ENCODE measurements at regions not wholly inside any gene's neighbourhood (a gene's known extent, or its start where the extent isn't known, plus 50 kb on each side); places are given as distances from the start of the nearest gene placed in this dataset.
"Not testable (repeated sequence)": the region's sequence is repeated elsewhere in the genome, so short reads cannot be mapped to it uniquely, and the experiment has no call there.

- intact Hi-C loops (cut with micrococcal nuclease) = loop anchor here (1.0 to 5.0 kb wide), 7 partner anchors 14 to 365 kb away; partner anchors contain the start of genes CASP3, IRF2 and PRIMPOL
Measured at GRCh38 chr4:184282251-184282713, 64.6 kb upstream of the ENPP6 start.

- intact Hi-C loops (cut with micrococcal nuclease) = loop anchor here (1.0 to 5.0 kb wide), 7 partner anchors 13 to 366 kb away; partner anchors contain the start of genes CASP3, IRF2 and PRIMPOL
Measured at GRCh38 chr4:184281231-184282139, 63.8 kb upstream of the ENPP6 start.

- intact Hi-C loops (cut with micrococcal nuclease) = loop anchor here (5.0 kb wide), 6 partner anchors 37 to 367 kb away; partner anchors contain the start of genes CASP3, IRF2 and PRIMPOL
Measured at GRCh38 chr4:184280591-184281071, 63.0 kb upstream of the ENPP6 start.

- intact Hi-C loops (cut with micrococcal nuclease) = loop anchor here (5.0 kb wide), 6 partner anchors 37 to 367 kb away; partner anchors contain the start of genes CASP3, IRF2 and PRIMPOL
Measured at GRCh38 chr4:184280137-184280536, 62.5 kb upstream of the ENPP6 start.

GRCh38 chr4:184279496-184280061 is 61.9 kb upstream of the ENPP6 start:
- intact Hi-C loops (cut with micrococcal nuclease) = loop anchor here (5.0 kb wide), 6 partner anchors 38 to 368 kb away; partner anchors contain the start of genes CASP3, IRF2 and PRIMPOL

GRCh38 chr4:184277769-184278168 is 60.1 kb upstream of the ENPP6 start:
- intact Hi-C loops (cut with micrococcal nuclease) = not testable (repeated sequence)

- intact Hi-C loops (cut with micrococcal nuclease) = not testable (repeated sequence)
Measured at GRCh38 chr4:184277010-184277409, 59.3 kb upstream of the ENPP6 start.

- intact Hi-C loops (cut with micrococcal nuclease) = not testable (repeated sequence)
Measured at GRCh38 chr4:184276346-184276745, 58.7 kb upstream of the ENPP6 start.

GRCh38 chr4:184275766-184276165 is 58.1 kb upstream of the ENPP6 start:
- intact Hi-C loops (cut with micrococcal nuclease) = no loop called here

GRCh38 chr4:184274286-184274951 is 56.7 kb upstream of the ENPP6 start:
- intact Hi-C loops (cut with micrococcal nuclease) = no loop called here

- intact Hi-C loops (cut with micrococcal nuclease) = no loop called here
Measured at GRCh38 chr4:184273166-184274147, 55.8 kb upstream of the ENPP6 start.

GRCh38 chr4:184270808-184271413 is 53.2 kb upstream of the ENPP6 start:
- intact Hi-C loops (cut with micrococcal nuclease) = no loop called here

GRCh38 chr4:184269879-184270430 is 52.3 kb upstream of the ENPP6 start:
- intact Hi-C loops (cut with micrococcal nuclease) = loop anchor here (5.0 to 10.0 kb wide), 2 partner anchors 47 to 695 kb away; no protein-coding TSS in a partner anchor

- intact Hi-C loops (cut with micrococcal nuclease) = loop anchor here (1.0 to 10.0 kb wide), 8 partner anchors 14 to 696 kb away; partner anchors contain the start of genes ACSL1, CENPU and IRF2
Measured at GRCh38 chr4:184268584-184269160, 51.0 kb upstream of the ENPP6 start.

- intact Hi-C loops (cut with micrococcal nuclease) = loop anchor here (1.0 to 10.0 kb wide), 8 partner anchors 14 to 697 kb away; partner anchors contain the start of genes ACSL1, CENPU and IRF2
Measured at GRCh38 chr4:184267673-184268583, 50.3 kb upstream of the ENPP6 start.

Measured in T-helper 2 cell treated with Interferon-gamma antibody and Interleukin-4, amounts not matched to agents 100 ng/mL and 5 ng/mL, for 36 hours (primary cell).